ENCODE measurements at regions not wholly inside any gene's neighbourhood (a gene's known extent, or its start where the extent isn't known, plus 50 kb on each side); places are given as distances from the start of the nearest gene placed in this dataset.
"Not testable (repeated sequence)": the region's sequence is repeated elsewhere in the genome, so short reads cannot be mapped to it uniquely, and the experiment has no call there.

DNA sequence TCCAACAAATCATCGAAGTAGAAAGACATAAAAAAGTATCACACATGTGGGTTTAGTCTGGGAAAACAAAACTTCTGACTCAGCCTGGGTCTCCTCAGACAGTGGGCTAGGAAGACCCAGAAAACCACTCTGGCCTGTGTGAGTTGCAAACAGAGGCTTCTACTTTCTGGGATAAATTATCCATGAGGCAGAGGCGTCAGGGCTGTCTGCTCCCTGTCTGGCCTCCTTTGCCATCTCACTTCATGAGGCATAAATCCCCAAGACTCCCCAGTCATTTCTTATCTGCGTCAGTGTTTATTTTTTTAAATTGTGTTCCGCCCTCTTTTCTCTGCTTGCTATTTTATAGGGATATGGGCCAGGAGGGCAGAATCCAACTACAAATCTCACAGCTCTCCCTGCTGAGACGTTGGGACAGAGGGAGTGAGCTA lies 80.6 kb upstream of the TRABD2B start:
- H3K4me3 Mint-ChIP-seq (ENCODE audit: low read depth), result no peak overlapping the region
- intact Hi-C loops (cut with micrococcal nuclease), result no loop called here
- no peaks in the 10 kb centered on the region for H3K4me1 Mint-ChIP-seq (ENCODE audit: low read depth)
- H3K27ac Mint-ChIP-seq, result no peak overlapping the region
- no peaks in the 10 kb centered on the region for H3K9me3 Mint-ChIP-seq
- H3K36me3 Mint-ChIP-seq (ENCODE audit: low read depth), result no peaks in the 10 kb centered on the region
- DNase-seq (ENCODE audit: low spot score), result no peak
- H3K27me3 Mint-ChIP-seq (ENCODE audit: low read depth), result peaks cover 2% of the 10 kb centered on the region

DNA sequence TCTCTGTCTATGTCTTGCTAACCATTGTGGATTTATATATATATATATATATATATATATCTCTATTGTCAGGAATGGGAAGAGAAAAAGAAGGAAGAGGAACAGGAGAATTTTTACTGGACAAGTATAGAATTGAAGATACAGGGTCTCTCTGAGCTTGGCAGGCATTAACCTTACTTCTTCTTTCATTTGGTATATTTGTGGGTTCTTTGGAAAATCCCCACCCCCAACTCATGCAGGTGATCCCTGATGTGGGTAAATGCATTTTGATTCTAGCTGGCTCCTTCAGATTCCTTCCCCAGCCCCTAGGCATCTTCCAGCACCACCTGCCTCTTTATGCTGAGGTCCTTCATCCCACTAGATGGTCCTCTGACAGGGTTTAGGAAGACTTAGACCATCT lies 78.8 kb upstream of the TRABD2B start:
- H3K4me1 Mint-ChIP-seq (ENCODE audit: low read depth), result no peaks in the 10 kb centered on the region
- H3K27me3 Mint-ChIP-seq (ENCODE audit: low read depth), result peaks cover 4% of the 10 kb centered on the region
- no peaks in the 10 kb centered on the region for H3K36me3 Mint-ChIP-seq (ENCODE audit: low read depth)
- no peak for DNase-seq (ENCODE audit: low spot score)
- intact Hi-C loops (cut with micrococcal nuclease), result no loop called here
- no peak overlapping the region for H3K27ac Mint-ChIP-seq
- no peak overlapping the region for H3K4me3 Mint-ChIP-seq (ENCODE audit: low read depth)
- no peaks in the 10 kb centered on the region for H3K9me3 Mint-ChIP-seq

DNA sequence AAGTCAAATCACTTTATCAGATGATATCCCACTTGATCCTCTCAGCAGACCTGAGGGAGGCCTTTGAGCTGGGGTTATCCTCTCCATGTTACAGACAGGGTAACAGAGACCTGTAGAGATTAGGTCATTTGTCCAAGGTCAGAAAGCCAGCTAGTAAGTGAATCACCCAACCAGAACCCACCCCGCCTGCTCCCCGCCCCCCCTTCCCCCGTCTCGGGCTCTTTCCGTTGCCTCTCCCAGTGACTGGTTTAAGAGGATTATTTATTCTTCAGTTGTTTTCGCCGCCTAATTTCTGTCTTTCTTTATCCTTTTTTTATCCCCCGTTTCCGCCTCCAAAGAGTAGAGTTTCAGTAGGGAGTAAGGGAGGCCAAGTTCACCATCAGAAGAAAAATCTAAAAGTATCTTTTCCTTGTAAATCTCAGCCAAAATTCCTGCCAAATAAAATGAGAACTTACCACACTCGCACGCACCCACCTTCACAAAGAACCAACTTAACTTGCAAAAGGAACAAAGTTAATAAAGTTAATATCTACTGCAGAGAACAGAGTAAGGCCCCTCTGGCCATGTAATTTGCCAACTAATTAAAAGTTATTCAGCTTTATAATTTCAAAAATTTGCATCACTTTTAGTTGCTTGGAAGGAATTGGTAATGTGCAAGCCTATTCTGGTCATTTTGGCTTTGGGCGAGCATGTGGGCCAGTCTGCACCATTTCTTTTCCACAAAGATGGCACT lies 76.8 kb upstream of the TRABD2B start:
- Mint-ChIP-seq H3K9me3 (no peaks in the 10 kb centered on the region), H3K4me3 (ENCODE audit: low read depth) (no peak overlapping the region), H3K4me1 (ENCODE audit: low read depth) (no peaks in the 10 kb centered on the region), H3K36me3 (ENCODE audit: low read depth) (no peaks in the 10 kb centered on the region), H3K27ac (no peak overlapping the region), H3K27me3 (ENCODE audit: low read depth) (peaks cover 4% of the 10 kb centered on the region)
- intact Hi-C loops (cut with micrococcal nuclease), result no loop called here
- DNase-seq (ENCODE audit: low spot score), result no peak

DNA sequence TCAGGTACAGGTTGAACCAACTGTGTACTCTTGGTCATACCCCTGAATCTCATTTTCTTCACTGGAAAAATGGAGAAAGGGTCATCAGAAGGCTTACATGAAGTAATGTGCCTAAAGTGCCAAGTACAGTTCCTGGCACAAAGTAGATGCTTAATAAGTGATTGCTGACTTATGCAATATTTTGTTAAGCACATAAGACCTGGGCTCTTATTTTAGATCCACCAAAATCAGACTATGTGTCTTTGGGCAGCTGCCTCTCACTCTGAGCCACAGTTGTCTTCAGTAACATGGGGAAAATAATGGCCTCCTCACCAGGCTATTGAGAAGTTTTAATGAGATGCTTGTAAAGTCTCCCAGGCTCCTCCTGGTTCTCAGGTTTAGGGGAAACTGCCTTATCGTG lies 74.3 kb upstream of the TRABD2B start:
- no peak for DNase-seq (ENCODE audit: low spot score)
- Mint-ChIP-seq H3K9me3 (no peaks in the 10 kb centered on the region), H3K36me3 (ENCODE audit: low read depth) (no peaks in the 10 kb centered on the region), H3K27ac (no peak overlapping the region), H3K27me3 (ENCODE audit: low read depth) (peaks cover 2% of the 10 kb centered on the region), H3K4me3 (ENCODE audit: low read depth) (no peak overlapping the region), H3K4me1 (ENCODE audit: low read depth) (no peaks in the 10 kb centered on the region)
- intact Hi-C loops (cut with micrococcal nuclease), result no loop called here

DNA sequence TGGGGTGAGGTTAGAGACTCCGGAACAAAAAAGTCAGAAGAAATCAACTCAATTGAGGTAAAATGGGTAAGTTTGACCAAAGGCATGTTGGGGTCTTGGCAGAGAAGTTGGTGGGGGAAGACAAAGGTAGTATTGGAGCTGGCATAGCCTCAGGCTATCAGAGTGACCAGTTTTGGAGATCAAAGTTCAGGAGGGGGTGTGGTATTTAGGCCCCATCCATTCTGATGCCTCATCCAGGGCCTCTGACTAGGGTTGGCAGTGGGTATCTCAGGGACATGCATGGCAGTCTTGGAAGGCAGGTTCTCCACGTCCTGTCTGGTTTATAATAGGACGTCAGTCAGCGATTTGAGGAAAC lies 73.2 kb upstream of the TRABD2B start:
- no peaks in the 10 kb centered on the region for H3K4me1 Mint-ChIP-seq (ENCODE audit: low read depth)
- no peaks in the 10 kb centered on the region for H3K9me3 Mint-ChIP-seq
- no peak overlapping the region for H3K27ac Mint-ChIP-seq
- intact Hi-C loops (cut with micrococcal nuclease), result no loop called here
- no peak overlapping the region for H3K4me3 Mint-ChIP-seq (ENCODE audit: low read depth)
- H3K27me3 Mint-ChIP-seq (ENCODE audit: low read depth), result peaks cover 2% of the 10 kb centered on the region
- DNase-seq (ENCODE audit: low spot score), result no peak
- no peaks in the 10 kb centered on the region for H3K36me3 Mint-ChIP-seq (ENCODE audit: low read depth)

DNA sequence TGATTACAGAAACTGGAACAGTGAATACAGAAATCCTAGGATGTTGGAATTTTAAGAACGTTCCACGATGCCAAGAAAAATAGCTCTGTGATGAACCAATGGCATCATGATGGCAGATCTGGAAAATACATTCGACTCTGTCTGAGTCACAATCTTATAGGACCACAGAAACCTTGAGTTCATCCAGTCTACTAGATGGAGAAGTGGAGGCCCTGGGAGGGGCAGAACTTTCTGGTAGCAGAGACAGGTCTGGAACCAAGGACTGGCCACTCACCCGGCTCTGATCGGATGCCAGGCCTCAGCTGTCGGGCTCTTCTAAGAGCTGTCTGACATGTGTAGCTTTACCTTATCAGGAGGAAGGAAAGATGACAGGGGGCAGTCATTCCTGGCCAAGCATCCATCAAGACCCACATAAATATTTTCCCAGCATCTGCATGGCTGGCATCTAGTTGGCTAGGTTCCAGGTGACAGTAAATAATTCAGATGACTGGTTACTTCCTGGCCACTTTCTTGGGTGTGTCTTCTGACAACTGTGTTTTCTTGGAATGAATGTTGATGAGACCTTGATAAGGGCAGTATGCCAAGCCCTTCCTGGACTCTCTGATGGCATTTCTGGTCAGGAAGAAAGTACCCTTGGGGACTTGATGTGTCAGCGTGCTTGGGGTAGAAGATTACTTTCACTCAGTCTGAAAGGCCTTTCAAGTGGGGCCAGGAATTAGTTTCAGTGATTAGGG lies 72.6 kb upstream of the TRABD2B start:
- H3K27me3 Mint-ChIP-seq (ENCODE audit: low read depth), result peaks cover 2% of the 10 kb centered on the region
- H3K36me3 Mint-ChIP-seq (ENCODE audit: low read depth), result no peaks in the 10 kb centered on the region
- intact Hi-C loops (cut with micrococcal nuclease), result no loop called here
- no peak overlapping the region for H3K27ac Mint-ChIP-seq
- H3K9me3 Mint-ChIP-seq, result no peaks in the 10 kb centered on the region
- DNase-seq (ENCODE audit: low spot score), result no peak
- no peak overlapping the region for H3K4me3 Mint-ChIP-seq (ENCODE audit: low read depth)
- H3K4me1 Mint-ChIP-seq (ENCODE audit: low read depth), result no peaks in the 10 kb centered on the region

DNA sequence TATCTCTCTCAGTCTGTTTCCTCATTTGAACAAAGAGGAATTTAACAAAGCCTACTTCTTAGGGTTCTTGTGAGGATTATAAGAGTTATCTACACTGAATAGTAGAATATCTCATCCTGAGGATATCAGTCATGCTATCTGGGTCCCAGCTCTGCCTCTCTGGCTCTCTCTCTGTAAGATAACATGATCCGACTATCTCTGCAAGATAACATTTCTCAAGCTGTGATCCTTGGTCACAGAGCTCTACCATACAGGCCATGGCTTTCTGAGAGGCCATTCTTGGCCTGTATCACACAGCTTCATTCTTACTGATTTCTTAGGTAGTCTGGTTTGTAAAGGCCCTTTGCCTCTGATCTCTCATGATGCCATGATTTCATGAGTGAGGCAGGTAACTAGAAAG lies 71.0 kb upstream of the TRABD2B start:
- intact Hi-C loops (cut with micrococcal nuclease), result no loop called here
- no peak overlapping the region for H3K4me3 Mint-ChIP-seq (ENCODE audit: low read depth)
- H3K27me3 Mint-ChIP-seq (ENCODE audit: low read depth), result peaks cover 2% of the 10 kb centered on the region
- no peaks in the 10 kb centered on the region for H3K36me3 Mint-ChIP-seq (ENCODE audit: low read depth)
- no peaks in the 10 kb centered on the region for H3K9me3 Mint-ChIP-seq
- no peaks in the 10 kb centered on the region for H3K4me1 Mint-ChIP-seq (ENCODE audit: low read depth)
- no peak for DNase-seq (ENCODE audit: low spot score)
- no peak overlapping the region for H3K27ac Mint-ChIP-seq

DNA sequence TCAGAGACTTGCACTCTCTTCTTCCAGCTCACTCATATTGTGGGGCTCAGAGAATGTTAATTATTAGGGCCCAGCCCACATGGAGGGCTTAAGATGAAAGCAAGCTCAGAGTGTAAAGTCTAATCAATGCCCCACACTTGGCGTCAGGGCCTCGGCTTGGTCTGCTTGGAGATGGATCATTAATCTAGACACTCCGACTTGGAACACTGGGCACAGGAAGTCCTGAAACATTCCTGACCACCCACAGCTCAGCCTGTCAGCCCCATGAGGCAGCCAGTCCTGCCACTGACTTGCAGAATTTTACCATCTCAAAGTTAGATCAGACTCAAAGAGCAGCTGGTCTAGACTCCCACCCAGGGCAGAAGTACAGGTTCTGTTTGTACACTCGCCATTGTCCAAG lies 69.8 kb upstream of the TRABD2B start:
- Mint-ChIP-seq H3K9me3 (no peaks in the 10 kb centered on the region), H3K27me3 (ENCODE audit: low read depth) (no peaks in the 10 kb centered on the region), H3K4me3 (ENCODE audit: low read depth) (no peak overlapping the region), H3K27ac (no peak overlapping the region), H3K4me1 (ENCODE audit: low read depth) (no peaks in the 10 kb centered on the region), H3K36me3 (ENCODE audit: low read depth) (no peaks in the 10 kb centered on the region)
- no peak for DNase-seq (ENCODE audit: low spot score)
- intact Hi-C loops (cut with micrococcal nuclease), result no loop called here

DNA sequence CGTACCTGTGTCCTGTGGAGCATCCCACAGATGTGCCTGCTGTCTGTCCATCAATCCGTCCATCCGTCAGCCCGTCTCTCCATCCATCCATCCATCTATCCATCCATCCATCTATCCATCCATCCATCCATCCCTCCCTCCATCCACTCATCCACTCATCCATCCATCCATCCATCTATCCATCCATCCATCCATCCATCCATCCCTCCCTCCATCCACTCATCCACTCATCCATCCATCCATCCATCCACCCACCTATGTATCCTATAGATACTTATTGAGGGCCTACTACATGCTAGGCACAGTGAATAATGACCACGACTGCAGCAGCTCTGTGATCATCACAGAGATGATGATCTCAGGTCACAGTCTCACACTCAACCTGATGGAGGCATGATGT lies 67.5 kb upstream of the TRABD2B start:
- intact Hi-C loops (cut with micrococcal nuclease); H3K4me3 Mint-ChIP-seq (ENCODE audit: low read depth); H3K4me1 Mint-ChIP-seq (ENCODE audit: low read depth); DNase-seq (ENCODE audit: low spot score); H3K36me3 Mint-ChIP-seq (ENCODE audit: low read depth); H3K27me3 Mint-ChIP-seq (ENCODE audit: low read depth); H3K27ac Mint-ChIP-seq; H3K9me3 Mint-ChIP-seq: not testable (repeated sequence)

DNA sequence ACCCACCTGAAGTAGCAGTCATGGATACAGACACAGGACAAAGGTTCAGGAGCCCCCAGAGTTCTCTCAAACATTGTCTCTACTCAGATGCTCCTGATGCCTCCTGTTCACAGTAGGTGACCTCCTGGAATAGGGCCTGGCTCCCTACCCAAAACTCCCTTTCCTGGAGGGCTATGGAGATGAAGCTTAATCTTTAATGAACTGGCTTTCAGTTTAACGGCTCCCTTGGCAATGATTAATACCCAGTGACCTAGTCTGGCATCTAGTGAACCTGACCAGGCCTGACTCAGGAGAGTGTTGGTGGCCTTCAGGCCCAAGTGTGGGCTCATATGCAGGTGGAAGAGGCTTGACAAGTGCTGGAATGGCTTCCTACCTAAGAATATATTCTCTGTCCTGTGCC lies 65.2 kb upstream of the TRABD2B start:
- no peaks in the 10 kb centered on the region for H3K4me1 Mint-ChIP-seq (ENCODE audit: low read depth)
- intact Hi-C loops (cut with micrococcal nuclease), result no loop called here
- H3K36me3 Mint-ChIP-seq (ENCODE audit: low read depth), result no peaks in the 10 kb centered on the region
- no peaks in the 10 kb centered on the region for H3K27me3 Mint-ChIP-seq (ENCODE audit: low read depth)
- no peak for DNase-seq (ENCODE audit: low spot score)
- no peaks in the 10 kb centered on the region for H3K9me3 Mint-ChIP-seq
- no peak overlapping the region for H3K4me3 Mint-ChIP-seq (ENCODE audit: low read depth)
- no peak overlapping the region for H3K27ac Mint-ChIP-seq

DNA sequence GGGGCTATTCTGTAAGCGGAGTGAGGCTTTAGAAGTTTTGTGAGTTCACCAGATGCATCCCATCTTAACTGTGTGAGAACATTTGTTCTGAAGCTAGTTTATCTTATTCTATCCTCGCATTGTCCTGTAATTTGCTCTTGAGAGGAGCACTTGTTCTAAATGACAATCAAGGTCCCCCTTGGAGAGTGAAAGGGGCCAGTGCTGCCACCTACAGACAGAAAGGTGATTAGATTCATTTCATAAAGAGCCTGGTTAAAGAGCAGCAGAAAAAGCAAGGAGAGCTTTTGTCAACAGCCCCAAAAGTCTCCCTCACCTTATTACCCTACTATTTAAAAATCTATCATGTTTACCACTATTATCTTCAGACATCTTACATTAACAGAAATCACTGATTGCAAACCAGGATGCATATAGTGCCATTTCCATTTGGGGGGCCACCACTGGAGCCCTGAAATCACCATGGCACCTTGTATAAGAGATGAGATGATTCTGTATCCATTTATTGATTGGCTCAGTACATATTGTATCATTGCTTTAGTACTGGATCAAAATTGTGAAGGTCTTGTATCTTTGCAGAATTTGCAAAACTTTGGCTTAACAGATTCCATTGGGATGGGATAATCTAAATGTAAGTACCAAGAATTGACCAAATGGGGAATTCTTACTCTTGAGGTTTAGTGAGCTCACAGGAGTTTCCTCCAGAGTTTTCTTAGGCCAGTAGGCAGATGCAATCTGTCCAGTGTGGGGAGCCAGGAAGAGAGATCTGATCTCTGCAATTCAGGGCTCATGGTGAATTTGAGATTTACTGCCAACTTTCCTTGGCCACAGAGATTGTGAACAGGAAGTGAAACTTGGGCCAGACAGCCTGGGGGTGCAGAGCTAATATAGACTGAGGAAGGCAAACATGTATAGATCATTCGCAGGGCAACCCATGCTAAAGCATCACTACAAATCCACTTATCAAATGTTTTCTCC lies 64.3 kb upstream of the TRABD2B start:
- H3K27me3 Mint-ChIP-seq (ENCODE audit: low read depth), result no peaks in the 10 kb centered on the region
- no peaks in the 10 kb centered on the region for H3K9me3 Mint-ChIP-seq
- H3K4me1 Mint-ChIP-seq (ENCODE audit: low read depth), result no peaks in the 10 kb centered on the region
- no peaks in the 10 kb centered on the region for H3K36me3 Mint-ChIP-seq (ENCODE audit: low read depth)
- no peak for DNase-seq (ENCODE audit: low spot score)
- intact Hi-C loops (cut with micrococcal nuclease), result no loop called here
- H3K4me3 Mint-ChIP-seq (ENCODE audit: low read depth), result no peak overlapping the region
- no peak overlapping the region for H3K27ac Mint-ChIP-seq

DNA sequence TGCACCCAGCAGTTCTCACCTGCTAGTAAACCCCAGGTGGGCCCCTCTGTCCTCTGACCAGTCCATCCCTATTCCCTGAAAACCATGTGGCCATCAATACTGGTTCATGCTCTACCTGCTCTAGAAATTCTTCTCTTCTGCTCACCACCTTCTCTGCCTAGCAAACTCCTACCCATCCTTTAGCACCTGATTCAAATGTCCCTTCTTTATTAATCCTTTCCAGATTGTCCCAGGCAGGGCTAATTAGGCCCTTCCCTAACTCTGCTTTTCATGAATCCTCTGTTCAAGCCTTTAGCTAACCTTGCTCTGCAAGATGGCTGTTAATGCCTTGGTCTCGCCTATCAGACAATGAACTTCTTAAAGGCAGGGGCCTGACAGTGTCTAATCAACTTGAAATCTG lies 62.1 kb upstream of the TRABD2B start:
- Mint-ChIP-seq H3K36me3 (ENCODE audit: low read depth) (no peaks in the 10 kb centered on the region), H3K4me3 (ENCODE audit: low read depth) (no peak overlapping the region), H3K27ac (no peak overlapping the region), H3K27me3 (ENCODE audit: low read depth) (no peaks in the 10 kb centered on the region), H3K4me1 (ENCODE audit: low read depth) (no peaks in the 10 kb centered on the region), H3K9me3 (no peaks in the 10 kb centered on the region)
- intact Hi-C loops (cut with micrococcal nuclease), result no loop called here
- DNase-seq (ENCODE audit: low spot score), result no peak

Measured in activated T-helper 2 cell treated with anti-CD3 and anti-CD28 coated beads, Interferon-gamma antibody, Interleukin-2, Interleukin-4, amounts not matched to agents 10 μg/mL and 5 μg/mL and 100 μg/mL, durations not matched to agents 14 hours and 24 hours and 36 hours (primary cell).